NOMO-1 (cell line): ENCODE measurements at regions not wholly inside any gene's neighbourhood (a gene's known extent, or its start where the extent isn't known, plus 50 kb on each side); places are given as distances from the start of the nearest gene placed in this dataset.
"Not testable (repeated sequence)": the region's sequence is repeated elsewhere in the genome, so short reads cannot be mapped to it uniquely, and the experiment has no call there.

Experiments
- DNase-seq, 2 experiments: peaks; one replicate each; lab custom pipeline; 2025; ENCODE audit not compliant: unreplicated experiment in 2 of 2; lab: John Stamatoyannopoulos, UW

- peak in 1 of 2 experiments; percentile 17 for DNase-seq
Observed at GRCh38 chr1:196091397-196092135, 516.7 kb downstream of the KCNT2 start.

DNA sequence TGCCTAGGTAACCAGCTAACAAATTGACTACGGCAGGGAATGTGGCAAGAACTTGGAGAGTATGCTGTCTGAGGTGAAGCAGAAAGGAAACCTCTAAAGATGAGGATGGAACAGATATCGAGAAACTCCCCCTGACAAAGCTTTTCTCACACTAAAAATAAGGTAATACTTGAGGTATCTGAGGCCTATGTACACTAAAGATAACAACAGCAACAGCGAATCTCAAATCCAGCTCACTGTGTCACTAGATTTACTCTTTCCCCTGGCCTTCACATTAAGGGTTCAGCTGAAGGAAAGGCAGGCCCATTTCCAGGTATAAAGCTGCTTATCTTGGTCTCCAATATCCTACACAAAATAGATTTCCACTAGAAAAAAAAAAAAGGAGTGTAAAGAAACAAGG is 518.0 kb downstream of the KCNT2 start:
- no peak for DNase-seq

DNA sequence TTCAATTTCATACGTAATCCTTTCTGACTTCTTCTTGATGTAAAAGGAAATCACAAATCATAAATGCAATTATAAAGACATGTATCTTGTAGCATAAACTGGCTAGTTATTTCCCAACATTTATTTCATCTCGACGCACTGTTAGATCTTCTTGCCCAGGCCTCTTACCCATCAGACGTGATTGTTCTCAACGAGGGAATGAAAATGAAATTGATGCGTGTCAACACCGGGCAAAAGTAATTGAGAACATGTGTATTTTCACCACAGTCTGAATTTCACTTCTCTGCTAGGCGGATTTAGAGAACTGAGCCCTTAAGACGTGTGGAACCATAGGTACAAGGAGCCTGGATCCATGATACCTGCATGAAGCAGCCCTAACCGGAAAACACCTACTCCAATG is 519.7 kb downstream of the KCNT2 start:
- peak; percentile 9 to 61 for DNase-seq

GRCh38 chr1:196078691-196079090 is 529.5 kb downstream of the KCNT2 start:
- no peak for DNase-seq

- DNase-seq = no peak
Observed at GRCh38 chr1:196075621-196076020, 532.6 kb downstream of the KCNT2 start.

DNA sequence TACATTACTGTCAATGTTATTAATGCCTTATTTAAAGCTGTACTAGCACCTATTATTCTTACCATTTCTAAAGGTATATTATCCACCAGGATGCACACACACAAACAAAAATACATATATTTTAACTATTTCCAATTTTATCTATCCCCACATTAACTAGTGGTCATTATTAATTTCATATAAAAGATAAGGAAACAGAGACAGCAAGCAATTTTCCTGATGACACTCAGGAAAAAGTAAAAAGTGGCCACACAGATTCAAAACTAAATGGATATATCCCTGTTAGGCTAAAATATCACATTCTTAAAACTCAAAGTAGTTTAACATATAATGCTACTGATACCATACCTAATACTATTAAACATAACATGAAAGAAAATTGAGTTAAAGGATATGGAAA is 534.1 kb downstream of the KCNT2 start:
- no peak for DNase-seq

- DNase-seq = no peak
Observed at GRCh38 chr1:196071447-196071846, 536.8 kb downstream of the KCNT2 start.

GRCh38 chr1:196070940-196071339 is 537.3 kb downstream of the KCNT2 start:
- no peak for DNase-seq

GRCh38 chr1:196063952-196064351 is 544.3 kb downstream of the KCNT2 start:
- DNase-seq = no peak

DNA sequence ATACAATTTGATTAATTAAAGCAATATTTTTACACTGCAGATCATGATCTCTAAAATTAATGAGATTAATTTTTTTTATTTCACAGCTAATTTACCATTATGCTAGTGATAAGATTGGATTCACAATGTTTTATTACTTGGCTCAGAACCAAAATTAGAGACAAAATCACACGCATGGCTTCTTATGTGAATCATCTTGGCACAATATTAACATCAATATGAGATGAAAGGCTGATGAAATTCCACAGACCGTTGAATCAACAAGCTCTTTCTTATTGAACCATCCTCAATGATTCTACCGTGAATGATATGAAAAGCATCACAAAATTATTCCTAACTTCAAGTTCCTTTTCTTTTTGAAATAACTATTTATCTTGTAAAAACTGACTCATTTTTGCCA is 544.9 kb downstream of the KCNT2 start:
- no peak for DNase-seq

- no peak for DNase-seq
Observed at GRCh38 chr1:196060539-196060938, 547.7 kb downstream of the KCNT2 start.

- no peak for DNase-seq
Observed at GRCh38 chr1:196059210-196059609, 549.0 kb downstream of the KCNT2 start.

DNA sequence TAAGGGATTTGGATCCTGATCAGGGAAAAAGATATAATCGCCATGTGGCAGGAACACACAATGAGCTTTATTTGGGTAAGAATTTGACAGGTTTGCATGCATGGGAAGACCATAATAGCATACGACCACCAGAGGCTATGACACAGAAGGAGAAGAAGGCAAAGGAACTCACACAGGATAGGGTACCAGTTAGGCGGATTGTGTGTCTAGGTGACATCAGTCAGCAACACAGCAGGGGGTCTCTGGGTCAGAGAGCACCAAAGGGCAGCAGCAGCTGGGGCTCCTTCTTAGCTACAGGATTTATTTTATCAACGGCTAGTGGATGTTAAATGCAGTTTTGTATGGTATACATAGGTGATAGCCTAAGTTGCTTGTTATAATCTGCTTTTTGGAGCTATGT is 551.3 kb downstream of the KCNT2 start:
- no peak for DNase-seq

- DNase-seq = no peak
Observed at GRCh38 chr1:196049407-196049806, 558.8 kb downstream of the KCNT2 start.

DNA sequence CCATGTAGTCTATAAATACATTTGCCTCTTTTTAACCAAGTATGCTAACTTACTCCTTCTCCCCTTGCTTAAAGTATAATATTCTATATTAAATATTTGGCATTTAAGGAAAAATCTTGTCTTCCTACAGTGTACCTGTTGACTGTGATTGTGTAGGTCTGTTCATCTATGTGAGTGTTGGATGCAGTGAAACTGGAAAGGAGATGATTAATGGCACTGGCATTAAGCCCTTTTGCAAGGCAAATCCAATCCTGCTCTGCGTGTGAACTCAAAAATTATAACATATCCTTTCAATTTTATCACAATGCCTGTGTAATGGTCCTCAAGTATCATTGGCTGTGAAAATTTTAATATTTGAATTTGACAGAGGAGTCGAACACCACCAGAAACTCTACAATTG is 565.0 kb downstream of the KCNT2 start:
- no peak for DNase-seq

DNA sequence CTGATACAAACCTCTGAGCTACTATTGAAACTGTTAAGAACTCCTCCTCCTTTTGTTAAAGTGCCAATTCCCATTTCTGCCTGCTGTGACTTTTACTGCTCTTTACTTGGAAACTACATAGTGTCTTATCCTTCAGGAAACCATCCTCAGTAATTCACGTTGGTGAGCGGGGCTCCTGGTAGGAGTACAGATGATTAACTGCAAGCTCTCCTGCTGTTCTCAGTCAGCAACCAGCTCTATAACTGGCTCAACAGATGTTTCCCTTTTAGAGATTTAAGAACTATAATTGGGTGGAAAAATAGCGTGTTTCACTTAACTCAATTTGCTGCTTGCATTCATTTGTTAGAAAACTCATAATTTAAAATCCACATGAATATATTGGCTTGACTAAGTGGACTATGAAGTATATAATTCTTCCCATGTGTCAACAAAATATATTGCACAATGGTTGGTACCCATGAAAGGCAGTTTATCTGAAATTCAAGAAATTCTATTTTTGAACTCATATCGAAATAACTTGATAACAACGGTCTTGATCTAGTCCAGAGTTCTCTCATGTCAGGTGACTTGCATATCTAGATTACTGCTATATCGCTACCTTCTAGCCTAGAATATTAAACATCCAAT is 574.0 kb downstream of the KCNT2 start:
- DNase-seq = no peak

GRCh38 chr1:196031387-196031786 is 576.9 kb downstream of the KCNT2 start:
- DNase-seq = not testable (repeated sequence)

GRCh38 chr1:196030455-196030854 is 577.8 kb downstream of the KCNT2 start:
- no peak for DNase-seq

DNA sequence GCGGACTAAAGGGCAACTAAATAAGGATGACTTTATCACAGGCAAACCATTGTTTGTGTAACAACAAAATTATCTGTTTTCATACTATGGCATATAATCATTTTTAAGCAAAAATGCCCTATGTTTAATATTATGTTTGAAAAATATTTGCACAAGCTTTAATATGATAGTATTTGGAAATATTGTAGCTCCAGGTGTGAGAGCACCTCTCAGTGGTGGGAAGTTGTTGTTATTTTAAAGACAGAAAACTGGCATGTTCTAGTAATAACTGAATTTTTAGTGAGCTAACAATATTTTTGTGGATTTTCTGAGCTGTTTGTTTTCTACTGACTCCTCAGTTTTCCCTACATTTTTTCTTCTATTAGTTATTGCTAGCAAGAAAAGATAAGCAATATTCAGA is 578.8 kb downstream of the KCNT2 start:
- DNase-seq = no peak

GRCh38 chr1:196027127-196027526 is 581.1 kb downstream of the KCNT2 start:
- no peak for DNase-seq

DNA sequence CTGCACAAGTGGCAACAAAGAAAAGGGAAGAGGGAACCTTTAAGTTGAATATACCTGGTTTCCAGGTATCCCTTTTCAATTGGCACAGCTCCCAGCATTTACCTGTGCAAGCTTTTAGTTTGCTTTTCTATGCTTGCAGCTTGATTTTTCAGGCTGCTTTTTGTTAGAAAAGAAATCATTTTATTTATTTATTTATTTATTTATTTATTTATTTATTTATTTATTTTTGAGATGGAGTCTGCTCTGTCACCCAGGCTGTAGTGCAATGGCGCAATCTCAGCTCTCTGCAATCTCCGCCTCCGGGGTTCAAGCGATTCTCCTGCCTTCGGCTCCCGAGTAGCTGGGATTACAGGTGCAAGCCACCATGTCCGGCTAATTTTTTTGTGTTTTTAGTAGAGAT is 587.1 kb downstream of the KCNT2 start:
- DNase-seq = not testable (repeated sequence)

- no peak for DNase-seq
Observed at GRCh38 chr1:196009362-196009761, 598.9 kb downstream of the KCNT2 start.

DNA sequence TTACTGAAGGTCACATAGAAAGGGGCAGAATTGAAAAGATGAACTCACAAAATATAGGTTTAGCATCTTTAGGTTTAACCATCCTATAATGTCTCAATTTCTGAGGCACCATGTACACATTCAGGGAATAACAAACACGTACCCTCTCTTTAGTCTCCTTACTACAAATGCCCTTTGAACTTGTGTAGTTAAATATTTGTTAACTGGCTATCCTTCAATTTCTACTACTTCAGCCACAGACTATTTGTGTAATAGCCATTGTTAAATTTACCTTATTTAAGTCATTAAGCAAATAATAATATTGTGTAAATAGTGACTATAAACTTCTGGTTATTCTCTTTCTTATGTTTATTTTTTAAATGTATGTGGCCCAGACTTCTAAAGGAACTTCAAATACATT is 600.5 kb downstream of the KCNT2 start:
- DNase-seq = no peak
